Central memory CD4-positive, alpha-beta T cell (primary cell): ENCODE measurements at regions not wholly inside any gene's neighbourhood (a gene's known extent, or its start where the extent isn't known, plus 50 kb on each side); places are given as distances from the start of the nearest gene placed in this dataset.
A peak's percentile ranks its signal among the peaks of the same experiment; 100 is the strongest.

ENCODE experiments used
- DNase-seq: peaks from one replicate; pipeline ENCODE4 v3.0.0; 2022

- no peak for DNase-seq
Observed at GRCh38 chr3:43953814-43954692, 263.3 kb downstream of the ABHD5 start.

- no peak for DNase-seq
Observed at GRCh38 chr3:43956945-43957344, 266.2 kb downstream of the ABHD5 start.

- DNase-seq: no peak
Observed at GRCh38 chr3:43957553-43957952, 266.8 kb downstream of the ABHD5 start.

- no peak for DNase-seq
Observed at GRCh38 chr3:43958005-43958770, 267.4 kb downstream of the ABHD5 start.

GRCh38 chr3:43958973-43959372, 268.2 kb downstream of the ABHD5 start:
- no peak for DNase-seq

- DNase-seq: no peak
Observed at GRCh38 chr3:43959498-43960447, 269.0 kb downstream of the ABHD5 start.

- no peak for DNase-seq
Observed at GRCh38 chr3:43960448-43960840, 269.7 kb downstream of the ABHD5 start.

GRCh38 chr3:43962043-43962442, 271.3 kb downstream of the ABHD5 start:
- DNase-seq: no peak

GRCh38 chr3:43963208-43963607, 272.5 kb downstream of the ABHD5 start:
- no peak for DNase-seq

GRCh38 chr3:43964640-43965039, 273.9 kb downstream of the ABHD5 start:
- DNase-seq: no peak

- no peak for DNase-seq
Observed at GRCh38 chr3:43965656-43966055, 274.9 kb downstream of the ABHD5 start.

GRCh38 chr3:43966126-43966525, 275.4 kb downstream of the ABHD5 start:
- DNase-seq: no peak

GRCh38 chr3:43966530-43966929, 275.2 kb upstream of the TOPAZ1 start:
- no peak for DNase-seq

GRCh38 chr3:43968465-43968864, 273.2 kb upstream of the TOPAZ1 start:
- DNase-seq: no peak

GRCh38 chr3:43969944-43970343, 271.7 kb upstream of the TOPAZ1 start:
- no peak for DNase-seq

- no peak for DNase-seq
Observed at GRCh38 chr3:43970351-43970750, 271.3 kb upstream of the TOPAZ1 start.

- DNase-seq: no peak
Observed at GRCh38 chr3:43970920-43971319, 270.8 kb upstream of the TOPAZ1 start.

- DNase-seq: no peak
Observed at GRCh38 chr3:43971486-43971885, 270.2 kb upstream of the TOPAZ1 start.

GRCh38 chr3:43978708-43979107, 263.0 kb upstream of the TOPAZ1 start:
- no peak for DNase-seq

- no peak for DNase-seq
Observed at GRCh38 chr3:43979645-43980044, 262.0 kb upstream of the TOPAZ1 start.

GRCh38 chr3:43994657-43995546, 246.8 kb upstream of the TOPAZ1 start:
- DNase-seq: peak; percentile 3
